Adrenal gland (tissue), 9 donors: ENCODE measurements at regions not wholly inside any gene's neighbourhood (a gene's known extent, or its start where the extent isn't known, plus 50 kb on each side); places are given as distances from the start of the nearest gene placed in this dataset.

Source experiments
- DNase-seq, 7 donors: peaks; one replicate each; pipeline ENCODE4 v3.0.0-alpha.2; 2019 to 2020
- H3K27ac ChIP-seq, 5 donors: fragments of 200-600 bp; sonication (generic) in 4 of 5; 1 replicate in 3 of 5; 2 replicates in 2 of 5; pipeline versions ENCODE4 v1.5.1 to v1.8.0; 2016 to 2020; ENCODE audit warnings: mild to moderate bottlenecking in 1 of 5
- H3K27me3 ChIP-seq: fragments of 200-600 bp; 2 replicates; pipeline ENCODE4 v1.8.0; 2021
- H3K36me3 ChIP-seq, 2 donors: fragments of 200-600 bp; replicated peaks in 1 of 2; 1 replicate in 1 of 2; 2 replicates in 1 of 2; pipeline versions ENCODE4 v1.5.1 to v1.8.0; 2018 to 2022
- H3K4me1 ChIP-seq, 2 donors: fragments of 200-600 bp; replicated peaks in 1 of 2; 1 replicate in 1 of 2; 2 replicates in 1 of 2; pipeline versions ENCODE4 v1.5.1 to v1.8.0; 2018 to 2021
- H3K4me3 ChIP-seq, 4 donors: fragments of 200-600 bp; sonication (generic) in 3 of 4; one replicate each; pipeline ENCODE4 v1.5.1; 2016 to 2018
- H3K9me3 ChIP-seq, 3 donors: fragments of 200-600 bp; sonication (generic) in 1 of 3; replicated peaks in 1 of 3; 1 replicate in 2 of 3; 2 replicates in 1 of 3; pipeline versions ENCODE4 v1.5.1 to v1.8.0; 2016 to 2021
- CTCF ChIP-seq, 6 experiments: fragments of 450-650 bp in 4 of 6; fragments of 200-600 bp in 2 of 6; sonication (generic) in 1 of 6; IDR thresholded peaks; 1 replicate in 5 of 6; 2 replicates in 1 of 6; pipeline versions ENCODE4 v1.5.1 to v1.8.0; 2016 to 2021; ENCODE audit warnings: antibody characterized with exemption in 6 of 6, mild to moderate bottlenecking in 2 of 6, moderate library complexity in 1 of 6
- POLR2A ChIP-seq, 2 donors: fragments of 450-650 bp; IDR thresholded peaks; one replicate each; pipeline ENCODE4 v1.6.1; 2017; ENCODE audit warnings: antibody characterized with exemption in 2 of 2, mild to moderate bottlenecking in 2 of 2, moderate library complexity in 1 of 2
- WGBS, 4 donors: extraction: QIAGEN DNeasy Blood & Tissue Kit in 2 of 4; methylation state at CpG; one replicate each; pipeline versions ENCODE4 v1.1.5 to v1.1.7; 2013 to 2017; 5-methylcytosine and 5-hydroxymethylcytosine counted together
- intact Hi-C, 2 donors: fragments of 100-400 bp; cut with DNase I; formaldehyde crosslinking; loops; one replicate each; pipeline versions ENCODE4 v1.14.1 to v1.15.0; 2022 to 2023
- donor health status: healthy with polysubstance abuse.
- donor health status: Bipolar disorder and iron deficiency.
- donor health status: DM: yes; HTN: yes; CAD: no.
- donor health status: DM: no; HTN: no; CAD: no.
- donor health status: DM: no; HTN: no; CAD: no.

GRCh38 chr3:21273259-21274025 is 477.6 kb downstream of the ZNF385D start:
- WGBS, 4 donors = 41 to 52% (median 45%) methylated on average over 4 of the region's 4 CpGs
- TF ChIP-seq CTCF (IDR thresholded peaks at IDR 0.05) (no peak), POLR2A (IDR thresholded peaks at IDR 0.05) (no peak)
- DNase-seq = no peak
- no peaks in the 10 kb centered on the region for H3K9me3 ChIP-seq
- no peak overlapping the region for H3K27ac ChIP-seq
- H3K4me1 ChIP-seq = no peaks in the 10 kb centered on the region
- no peak overlapping the region for H3K4me3 ChIP-seq
- H3K27me3 ChIP-seq = no peaks in the 10 kb centered on the region
- intact Hi-C loops = no loop called here
- H3K36me3 ChIP-seq = no peaks in the 10 kb centered on the region

GRCh38 chr3:21271606-21272016 is 479.4 kb downstream of the ZNF385D start:
- H3K27me3 ChIP-seq = no peaks in the 10 kb centered on the region
- no peaks in the 10 kb centered on the region for H3K4me1 ChIP-seq
- WGBS, 4 donors = 93 to 97% (median 93%) methylated on average over 15 to 19 of the region's 19 CpGs
- intact Hi-C loops = no loop called here
- H3K36me3 ChIP-seq = no peaks in the 10 kb centered on the region
- H3K27ac ChIP-seq = no peak overlapping the region
- H3K4me3 ChIP-seq = no peak overlapping the region
- no peaks in the 10 kb centered on the region for H3K9me3 ChIP-seq
- no peak for DNase-seq
- TF ChIP-seq CTCF (IDR thresholded peaks at IDR 0.05) = no peak
- TF ChIP-seq POLR2A (IDR thresholded peaks at IDR 0.05) = no peak

GRCh38 chr3:21269882-21270281 is 481.1 kb downstream of the ZNF385D start:
- DNase-seq = no peak
- no peaks in the 10 kb centered on the region for H3K9me3 ChIP-seq
- TF ChIP-seq POLR2A (IDR thresholded peaks at IDR 0.05) (no peak), CTCF (IDR thresholded peaks at IDR 0.05) (no peak)
- intact Hi-C loops = no loop called here
- H3K4me1 ChIP-seq = no peaks in the 10 kb centered on the region
- H3K27ac ChIP-seq = no peak overlapping the region
- no peaks in the 10 kb centered on the region for H3K36me3 ChIP-seq
- H3K4me3 ChIP-seq = no peak overlapping the region
- no peaks in the 10 kb centered on the region for H3K27me3 ChIP-seq

- Histone ChIP-seq H3K9me3 (no peaks in the 10 kb centered on the region), H3K36me3 (no peaks in the 10 kb centered on the region), H3K4me3 (no peak overlapping the region), H3K4me1 (no peaks in the 10 kb centered on the region), H3K27ac (no peak overlapping the region), H3K27me3 (no peaks in the 10 kb centered on the region)
- intact Hi-C loops = no loop called here
- DNase-seq = no peak
- TF ChIP-seq POLR2A (IDR thresholded peaks at IDR 0.05) (no peak), CTCF (IDR thresholded peaks at IDR 0.05) (no peak)
- WGBS, 4 donors = 57 to 70% (median 64%) methylated on average over 5 of the region's 5 CpGs
Measured at GRCh38 chr3:21260507-21260906, 490.5 kb downstream of the ZNF385D start.
